ENCODE measurements at regions not wholly inside any gene's neighbourhood (a gene's known extent, or its start where the extent isn't known, plus 50 kb on each side); places are given as distances from the start of the nearest gene placed in this dataset.

GRCh38 chr4:23584024-23584423, 305.8 kb downstream of the PPARGC1A start:
- no peak for TF ChIP-seq CTCF (conservative IDR thresholded peaks at IDR 0.05; ENCODE audit: low read length)
- DNase-seq (ENCODE audit: low read depth) = no peak
- H3K4me3 ChIP-seq (ENCODE audit: low read length) = no peak overlapping the region

- no peak overlapping the region for H3K4me3 ChIP-seq (ENCODE audit: low read length)
- no peak for TF ChIP-seq CTCF (conservative IDR thresholded peaks at IDR 0.05; ENCODE audit: low read length)
- DNase-seq (ENCODE audit: low read depth) = no peak
These were observed 307.2 kb downstream of the PPARGC1A start for GRCh38 chr4:23582671-23583070.

GRCh38 chr4:23579166-23579565, 310.7 kb downstream of the PPARGC1A start:
- H3K4me3 ChIP-seq (ENCODE audit: low read length) = no peak overlapping the region
- no peak for DNase-seq (ENCODE audit: low read depth)
- TF ChIP-seq CTCF (conservative IDR thresholded peaks at IDR 0.05; ENCODE audit: low read length) = no peak

GRCh38 chr4:23577398-23577797, 312.4 kb downstream of the PPARGC1A start:
- no peak overlapping the region for H3K4me3 ChIP-seq (ENCODE audit: low read length)
- no peak for TF ChIP-seq CTCF (conservative IDR thresholded peaks at IDR 0.05; ENCODE audit: low read length)
- no peak for DNase-seq (ENCODE audit: low read depth)

GRCh38 chr4:23572382-23572781, 317.5 kb downstream of the PPARGC1A start:
- H3K4me3 ChIP-seq (ENCODE audit: low read length) = no peak overlapping the region
- no peak for DNase-seq (ENCODE audit: low read depth)
- no peak for TF ChIP-seq CTCF (conservative IDR thresholded peaks at IDR 0.05; ENCODE audit: low read length)

GRCh38 chr4:23567338-23567737, 322.5 kb downstream of the PPARGC1A start:
- no peak for TF ChIP-seq CTCF (conservative IDR thresholded peaks at IDR 0.05; ENCODE audit: low read length)
- H3K4me3 ChIP-seq (ENCODE audit: low read length) = no peak overlapping the region
- no peak for DNase-seq (ENCODE audit: low read depth)

- no peak for TF ChIP-seq CTCF (conservative IDR thresholded peaks at IDR 0.05; ENCODE audit: low read length)
- DNase-seq (ENCODE audit: low read depth) = no peak
These were observed 329.1 kb downstream of the PPARGC1A start for GRCh38 chr4:23560748-23561147.

More at GRCh38 chr4:23560748-23561147, 329.1 kb downstream of the PPARGC1A start:
- H3K4me3 ChIP-seq (ENCODE audit: low read length) = no peak overlapping the region
